Subcutaneous abdominal adipose tissue (tissue), 5 donors: ENCODE measurements at regions not wholly inside any gene's neighbourhood (a gene's known extent, or its start where the extent isn't known, plus 50 kb on each side); places are given as distances from the start of the nearest gene placed in this dataset.
A peak's percentile ranks its signal among the peaks of the same experiment; 100 is the strongest.

ENCODE experiments used
- H3K27ac ChIP-seq: one replicate; pipeline ENCODE4 v1.7.0; 2013; ENCODE audit warnings: low read depth, mild to moderate bottlenecking, inconsistent platforms, low read length, moderate library complexity
- H3K27me3 ChIP-seq, 5 donors: one replicate each; pipeline ENCODE4 v1.7.0; 2013; ENCODE audit warnings: low read length in 5 of 5, inconsistent platforms in 1 of 5; ENCODE audit not compliant: control insufficient read depth in 5 of 5, insufficient read depth in 4 of 5
- H3K36me3 ChIP-seq, 5 donors: one replicate each; pipeline ENCODE4 v1.7.0; 2013; ENCODE audit warnings: low read length in 5 of 5; ENCODE audit not compliant: control insufficient read depth in 5 of 5, insufficient read depth in 5 of 5
- H3K4me1 ChIP-seq, 5 donors: one replicate each; pipeline ENCODE4 v1.7.0; 2013; ENCODE audit warnings: low read length in 5 of 5, mild to moderate bottlenecking in 3 of 5, moderate library complexity in 1 of 5; ENCODE audit not compliant: control insufficient read depth in 5 of 5, insufficient read depth in 5 of 5
- H3K4me3 ChIP-seq, 5 donors: one replicate each; pipeline ENCODE4 v1.7.0; 2013; ENCODE audit warnings: low read length in 5 of 5, low read depth in 1 of 5
- H3K9ac ChIP-seq, 5 donors: one replicate each; pipeline ENCODE4 v1.7.0; 2013; ENCODE audit warnings: low read length in 5 of 5, mild to moderate bottlenecking in 4 of 5, moderate library complexity in 3 of 5
- H3K9me3 ChIP-seq, 5 donors: one replicate each; pipeline ENCODE4 v1.7.0; 2013; ENCODE audit warnings: low read length in 5 of 5; ENCODE audit not compliant: control insufficient read depth in 5 of 5
- donor health status: healthy.
- donor health status: healthy.
- donor health status: healthy.
- donor health status: healthy.
- donor health status: healthy.

DNA sequence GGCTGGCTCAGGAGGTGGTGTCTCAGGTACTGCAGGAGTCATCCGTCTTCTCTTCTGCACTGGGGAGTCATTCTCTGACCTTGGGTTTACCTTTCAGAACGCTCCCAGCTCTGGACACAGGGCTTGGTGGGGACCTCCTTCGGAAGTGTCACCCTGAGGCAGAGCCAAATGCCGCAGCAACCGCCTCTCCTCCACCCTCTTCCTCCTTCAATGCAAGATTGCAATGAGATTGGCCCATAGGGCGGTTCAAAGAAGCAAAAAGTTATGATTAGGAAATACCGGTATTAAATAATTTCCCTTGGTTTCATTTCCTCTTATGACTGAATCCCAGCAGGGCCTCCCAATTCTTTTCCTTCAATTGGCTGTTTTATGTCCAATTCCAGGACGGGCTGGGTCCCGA lies 178.8 kb downstream of the ACKR3 start:
- no peaks in the 10 kb centered on the region for H3K27me3 ChIP-seq
- peaks cover 9 to 44% (median 43%) of the 10 kb centered on the region in 5 donors for H3K4me1 ChIP-seq
- peak overlapping the region in 1 of 5 donors; percentile 42 for H3K4me3 ChIP-seq
- H3K27ac ChIP-seq = peak overlapping the region; percentile 84
- H3K36me3 ChIP-seq = no peaks in the 10 kb centered on the region
- no peaks in the 10 kb centered on the region for H3K9me3 ChIP-seq
- H3K9ac ChIP-seq = peak overlapping the region in 2 of 5 donors; percentile 25 to 48

DNA sequence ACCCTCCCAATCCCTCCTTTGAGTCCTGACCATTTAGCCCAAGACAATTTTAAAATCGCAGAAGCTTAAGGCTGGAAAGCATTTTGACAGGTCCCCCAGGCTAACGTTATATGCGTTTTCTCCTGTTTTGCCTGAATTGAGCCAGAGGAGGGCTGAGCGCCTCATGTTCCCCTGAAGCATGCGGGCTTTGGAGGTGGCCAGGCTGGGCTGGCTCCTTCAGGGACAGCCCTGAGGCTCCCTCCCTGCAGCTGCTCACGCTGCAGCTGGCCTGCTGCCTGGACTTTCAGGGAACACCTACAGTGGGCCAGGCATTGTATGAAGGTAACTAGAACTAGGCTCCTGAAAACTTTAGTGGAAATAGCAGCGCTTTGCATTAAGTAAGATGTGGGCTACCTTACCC lies 179.2 kb downstream of the ACKR3 start:
- no peaks in the 10 kb centered on the region for H3K27me3 ChIP-seq
- peak overlapping the region; percentile 84 for H3K27ac ChIP-seq
- H3K4me1 ChIP-seq = peaks cover 9 to 48% (median 47%) of the 10 kb centered on the region in 5 donors
- no peak overlapping the region for H3K4me3 ChIP-seq
- H3K36me3 ChIP-seq = no peaks in the 10 kb centered on the region
- H3K9ac ChIP-seq = peak overlapping the region in 4 of 5 donors; percentile 6 to 48 (median 23)
- no peaks in the 10 kb centered on the region for H3K9me3 ChIP-seq

DNA sequence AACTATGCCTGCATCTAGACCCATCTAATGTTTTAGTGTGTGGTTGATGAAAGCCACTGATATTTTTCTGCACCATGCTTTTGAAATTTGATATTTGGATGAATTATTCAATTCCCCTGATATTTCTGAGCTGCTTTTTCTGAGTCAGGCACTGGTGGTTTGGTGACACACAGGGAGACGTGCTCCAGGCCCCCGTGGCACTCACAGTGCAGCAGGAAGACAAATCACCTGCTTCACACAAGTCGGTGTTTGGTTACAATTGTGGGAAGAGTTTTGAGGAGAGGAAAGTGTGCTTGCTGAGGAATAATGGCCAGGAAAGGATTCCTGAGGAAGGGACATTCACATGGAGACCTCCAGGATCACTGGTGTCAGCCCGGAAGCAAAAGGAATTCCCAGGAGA lies 179.7 kb downstream of the ACKR3 start:
- no peaks in the 10 kb centered on the region for H3K36me3 ChIP-seq
- H3K9ac ChIP-seq = peak overlapping the region in 1 of 5 donors; percentile 48
- no peaks in the 10 kb centered on the region for H3K27me3 ChIP-seq
- H3K27ac ChIP-seq = peak overlapping the region; percentile 84
- peaks cover 9 to 53% (median 52%) of the 10 kb centered on the region in 5 donors for H3K4me1 ChIP-seq
- H3K4me3 ChIP-seq = no peak overlapping the region
- no peaks in the 10 kb centered on the region for H3K9me3 ChIP-seq

DNA sequence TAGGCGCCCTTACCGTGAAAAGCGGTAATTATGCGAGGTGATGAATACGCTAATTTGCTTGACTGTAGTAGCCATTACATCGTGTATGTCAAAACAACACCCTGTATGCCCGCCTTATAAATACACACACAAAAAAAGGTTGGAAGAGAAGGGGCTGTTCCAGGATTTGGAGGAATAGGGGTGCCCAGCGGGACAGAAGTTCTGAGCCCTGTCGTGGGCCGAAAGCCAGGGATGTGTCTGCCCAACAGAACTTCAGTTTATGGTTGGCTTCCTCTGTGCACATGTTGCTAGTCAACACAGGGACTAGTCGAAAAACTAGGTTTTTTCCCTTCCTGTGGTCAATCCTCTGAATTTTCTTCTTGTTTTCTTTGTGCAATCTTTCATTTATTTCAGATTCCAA lies 182.5 kb downstream of the ACKR3 start:
- Histone ChIP-seq H3K27ac (peak overlapping the region; percentile 72), H3K27me3 (no peaks in the 10 kb centered on the region), H3K9me3 (no peaks in the 10 kb centered on the region), H3K4me1 (peaks cover 9 to 70% (median 69%) of the 10 kb centered on the region in 5 donors), H3K4me3 (no peak overlapping the region), H3K9ac (no peak overlapping the region), H3K36me3 (no peaks in the 10 kb centered on the region)

DNA sequence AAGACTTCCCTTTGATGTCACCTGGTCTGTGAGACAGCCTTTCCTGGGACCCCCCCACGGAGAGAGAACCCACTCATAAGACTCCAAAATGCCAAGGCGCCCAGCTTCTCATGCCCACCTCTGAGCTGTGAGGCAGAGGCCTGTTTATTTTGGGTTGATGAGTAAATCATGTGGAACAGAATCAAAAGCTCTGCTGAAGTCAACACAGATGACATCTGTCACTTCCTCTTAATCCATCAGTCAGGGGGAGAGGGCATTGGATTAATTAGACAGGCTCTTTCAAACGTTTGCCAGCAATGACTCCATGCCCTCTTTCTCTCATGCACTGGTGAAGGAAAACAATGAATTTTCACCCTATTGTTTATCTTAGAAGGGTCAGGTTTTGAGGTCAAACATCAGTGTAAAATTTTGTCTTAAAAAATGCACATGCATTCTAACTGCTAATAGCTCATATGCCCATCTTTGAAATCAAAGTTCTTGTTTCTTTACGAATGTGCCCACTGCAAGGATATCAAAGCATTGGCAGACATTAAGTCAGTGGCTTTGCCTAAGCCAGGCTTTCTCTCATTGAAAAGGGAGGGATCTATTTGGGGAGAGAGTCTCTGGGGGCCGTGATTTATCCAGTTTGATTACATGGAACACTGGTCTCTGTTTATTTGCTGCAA lies 184.1 kb downstream of the ACKR3 start:
- peak overlapping the region in 1 of 5 donors; percentile 56 for H3K9ac ChIP-seq
- peak overlapping the region; percentile 72 for H3K27ac ChIP-seq
- peaks cover 6 to 76% (median 63%) of the 10 kb centered on the region in 5 donors for H3K4me1 ChIP-seq
- H3K4me3 ChIP-seq = no peak overlapping the region
- no peaks in the 10 kb centered on the region for H3K27me3 ChIP-seq
- H3K9me3 ChIP-seq = no peaks in the 10 kb centered on the region
- H3K36me3 ChIP-seq = no peaks in the 10 kb centered on the region

DNA sequence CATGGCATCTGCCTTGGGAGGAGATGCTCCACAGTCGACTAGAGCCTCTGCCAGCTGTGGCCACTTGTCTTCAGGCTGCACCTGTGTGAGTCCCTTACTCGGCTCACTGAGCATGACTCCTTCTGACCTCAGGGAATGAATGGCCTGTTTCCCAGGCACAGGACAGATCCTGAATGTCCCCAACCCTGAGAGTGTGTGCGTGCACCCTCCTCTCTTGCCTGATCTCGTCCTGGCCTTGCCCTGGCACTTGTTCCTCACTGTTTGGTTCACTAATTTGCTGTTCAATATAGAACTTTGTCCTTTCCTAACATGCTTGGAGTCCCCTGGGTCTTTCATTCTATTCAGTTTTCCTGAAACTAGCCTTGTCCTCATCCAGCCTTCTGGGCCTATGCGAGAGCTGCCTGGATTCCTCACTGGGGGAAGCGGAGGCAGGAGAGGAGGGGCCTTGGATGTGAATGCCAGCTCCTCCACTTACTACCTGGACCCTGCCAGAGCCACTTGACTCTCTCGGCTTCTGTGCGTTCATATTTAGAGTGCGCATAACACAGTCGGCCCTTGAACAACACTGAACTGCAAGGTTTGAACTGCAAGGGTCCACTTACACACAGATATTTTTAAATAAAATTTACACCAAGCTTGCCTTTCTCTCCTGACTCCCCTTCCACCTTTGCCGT lies 184.8 kb downstream of the ACKR3 start:
- Histone ChIP-seq H3K9ac (no peak overlapping the region), H3K4me3 (no peak overlapping the region), H3K4me1 (peaks cover 2 to 71% (median 58%) of the 10 kb centered on the region in 5 donors), H3K9me3 (no peaks in the 10 kb centered on the region), H3K27me3 (no peaks in the 10 kb centered on the region), H3K27ac (peak overlapping the region; percentile 72), H3K36me3 (no peaks in the 10 kb centered on the region)

DNA sequence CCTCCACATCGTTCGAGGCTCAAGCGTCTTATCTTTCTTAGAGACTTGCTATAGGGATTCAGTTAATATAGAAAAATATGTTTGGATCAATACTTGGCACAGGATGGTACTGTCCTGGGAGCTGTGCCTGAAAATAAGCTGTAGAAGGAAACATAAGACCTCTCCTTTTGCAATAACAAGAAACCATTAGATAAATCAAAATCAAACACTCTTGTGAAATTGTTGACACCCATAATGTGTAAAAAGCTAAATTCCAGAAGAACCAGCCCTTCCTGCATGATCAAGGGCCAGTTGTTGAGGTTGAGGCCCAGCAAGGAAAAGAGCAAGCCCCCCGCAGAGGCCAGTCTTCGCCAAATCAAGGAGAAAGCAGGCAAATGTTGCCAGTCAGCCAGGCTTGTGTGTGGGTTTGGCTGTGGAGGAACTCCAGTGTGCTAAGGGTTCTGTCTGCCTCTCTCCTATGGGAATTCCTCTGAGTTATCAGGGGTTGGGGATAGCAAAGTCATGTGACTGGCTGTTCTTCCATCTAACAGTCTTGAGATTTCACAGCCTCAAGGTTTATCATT lies 185.7 kb downstream of the ACKR3 start:
- no peak overlapping the region for H3K4me3 ChIP-seq
- H3K9me3 ChIP-seq = no peaks in the 10 kb centered on the region
- H3K4me1 ChIP-seq = peaks cover 0 to 69% (median 56%) of the 10 kb centered on the region in 5 donors
- peak overlapping the region; percentile 72 for H3K27ac ChIP-seq
- no peaks in the 10 kb centered on the region for H3K36me3 ChIP-seq
- no peak overlapping the region for H3K9ac ChIP-seq
- no peaks in the 10 kb centered on the region for H3K27me3 ChIP-seq

DNA sequence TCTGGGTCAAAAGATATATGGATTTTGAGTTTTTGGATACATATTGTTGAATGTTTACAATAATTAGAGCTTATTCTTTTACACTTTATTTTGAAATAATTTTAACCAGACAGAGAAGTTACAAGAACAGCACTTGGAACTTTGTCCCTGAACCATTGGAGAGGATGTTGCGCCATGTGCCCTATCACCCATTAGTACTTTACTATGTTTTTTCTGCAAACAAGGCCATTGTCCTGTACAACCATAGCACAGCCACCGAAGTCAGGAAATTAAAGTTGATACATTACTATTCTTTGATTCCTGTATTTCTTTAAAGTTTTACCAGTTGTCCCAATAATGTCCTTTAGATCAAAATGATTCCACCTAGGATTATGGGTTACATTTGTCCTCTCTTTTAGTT lies 188.8 kb downstream of the ACKR3 start:
- Histone ChIP-seq H3K4me1 (peaks cover 0 to 47% (median 37%) of the 10 kb centered on the region in 5 donors), H3K4me3 (no peak overlapping the region), H3K36me3 (no peaks in the 10 kb centered on the region), H3K9ac (no peak overlapping the region), H3K27me3 (no peaks in the 10 kb centered on the region), H3K9me3 (no peaks in the 10 kb centered on the region), H3K27ac (peak overlapping the region; percentile 8)

DNA sequence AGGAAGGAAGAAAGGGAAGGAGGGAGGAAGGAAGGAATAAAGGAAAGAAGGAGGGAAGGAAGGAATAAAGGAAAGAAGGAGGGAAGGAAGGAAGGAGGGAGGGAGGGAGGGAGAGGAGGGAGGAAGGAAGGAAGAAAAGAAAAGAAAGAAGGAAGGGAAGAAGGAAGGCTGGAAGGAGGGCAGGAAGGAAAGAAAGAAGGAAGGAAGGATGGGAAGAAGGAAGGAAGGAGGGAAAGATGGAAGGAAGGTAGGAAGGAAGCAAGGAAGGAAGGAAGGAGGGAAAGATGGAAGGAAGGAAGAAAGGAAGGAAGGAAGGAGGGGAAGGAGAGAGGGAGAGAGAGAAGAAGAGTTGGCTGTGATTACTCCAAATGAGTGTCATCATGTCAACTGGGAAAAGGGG lies 190.6 kb downstream of the ACKR3 start:
- no peak overlapping the region for H3K27ac ChIP-seq
- H3K9me3 ChIP-seq = no peaks in the 10 kb centered on the region
- H3K27me3 ChIP-seq = no peaks in the 10 kb centered on the region
- no peaks in the 10 kb centered on the region for H3K36me3 ChIP-seq
- no peak overlapping the region for H3K9ac ChIP-seq
- peaks cover 0 to 29% (median 19%) of the 10 kb centered on the region in 5 donors for H3K4me1 ChIP-seq
- H3K4me3 ChIP-seq = no peak overlapping the region

DNA sequence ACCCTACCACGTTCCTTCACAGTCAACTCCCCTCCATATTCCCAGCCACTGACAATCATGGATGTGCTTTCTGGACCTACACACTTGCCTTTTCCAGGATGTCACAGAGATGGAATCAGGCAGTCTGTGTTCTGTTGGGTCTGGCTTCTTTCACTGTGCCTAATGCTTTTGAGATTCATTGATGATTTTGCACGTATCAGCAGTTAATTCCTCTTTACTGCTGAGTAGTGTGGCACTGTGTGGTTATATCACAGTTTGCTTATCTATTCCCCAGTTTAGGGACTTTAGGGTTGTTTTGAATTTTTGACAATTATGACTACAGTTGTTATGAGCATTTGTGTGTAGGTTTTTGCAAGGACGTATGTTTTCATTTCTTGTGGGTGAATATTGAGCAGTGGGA lies 191.7 kb downstream of the ACKR3 start:
- no peak overlapping the region for H3K9ac ChIP-seq
- no peaks in the 10 kb centered on the region for H3K36me3 ChIP-seq
- H3K4me1 ChIP-seq = peaks cover 0 to 19% (median 9%) of the 10 kb centered on the region in 5 donors
- no peak overlapping the region for H3K27ac ChIP-seq
- H3K27me3 ChIP-seq = no peaks in the 10 kb centered on the region
- no peak overlapping the region for H3K4me3 ChIP-seq
- H3K9me3 ChIP-seq = no peaks in the 10 kb centered on the region
